GM21825 (cell line): ENCODE measurements at regions not wholly inside any gene's neighbourhood (a gene's known extent, or its start where the extent isn't known, plus 50 kb on each side); places are given as distances from the start of the nearest gene placed in this dataset.

Experiments used
- ATAC-seq: cut with Tn5 transposase; IDR thresholded peaks from one replicate; pipeline ENCODE4 v1.9.1; 2021; ENCODE audit warnings: mild to moderate bottlenecking, moderate library complexity; ENCODE audit not compliant: unreplicated experiment

DNA sequence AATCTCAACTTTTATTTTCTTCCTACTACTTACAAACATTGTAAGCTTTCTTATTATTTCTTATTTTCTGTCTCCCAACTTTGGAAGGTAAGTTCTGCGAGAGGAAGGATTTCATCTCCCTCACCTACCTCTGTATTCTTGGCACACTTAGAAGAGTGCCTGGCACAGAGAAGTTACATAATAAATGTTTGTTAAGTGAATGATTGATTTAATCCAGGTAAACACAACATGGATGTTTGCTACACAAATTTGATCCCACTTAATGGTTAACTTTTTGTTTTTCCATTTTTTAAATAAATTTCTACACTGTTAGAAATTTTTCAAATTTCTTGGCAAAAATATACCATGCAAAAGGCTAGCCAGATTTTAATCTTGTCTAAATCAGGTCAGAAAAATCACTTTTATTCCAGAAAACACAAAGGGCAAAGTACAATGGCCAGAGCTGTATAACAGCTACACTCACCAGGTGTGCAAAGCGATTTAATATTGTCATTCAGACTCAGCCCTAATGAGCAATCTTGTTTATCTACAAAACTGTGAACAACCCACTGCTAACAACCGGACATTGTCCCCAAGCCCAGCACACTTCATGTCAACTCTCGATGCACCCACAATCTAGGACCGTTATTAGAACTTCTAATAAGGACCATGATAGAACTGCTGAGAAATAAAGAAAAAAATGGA, 222.1 kb upstream of the EEA1 start:
- ATAC-seq, result no peak

DNA sequence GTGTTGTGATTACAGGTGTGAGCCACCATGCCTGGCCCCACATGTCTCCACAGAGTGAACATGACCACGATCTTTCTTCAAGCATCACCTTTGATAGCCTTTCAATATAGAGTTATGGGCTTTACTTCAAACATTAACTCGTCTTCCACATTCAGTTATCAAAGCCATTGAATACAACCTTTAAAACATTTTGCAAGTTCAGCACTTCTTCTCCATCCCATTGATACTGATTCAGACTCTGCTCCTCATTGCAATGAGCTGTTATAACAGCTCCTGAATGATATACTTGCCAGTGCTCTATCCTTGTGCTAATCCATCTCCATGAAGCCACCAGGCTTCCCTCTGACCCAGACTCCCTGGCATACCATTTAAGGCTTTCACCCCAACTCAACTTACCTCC, 223.5 kb upstream of the EEA1 start:
- ATAC-seq, result no peak

DNA sequence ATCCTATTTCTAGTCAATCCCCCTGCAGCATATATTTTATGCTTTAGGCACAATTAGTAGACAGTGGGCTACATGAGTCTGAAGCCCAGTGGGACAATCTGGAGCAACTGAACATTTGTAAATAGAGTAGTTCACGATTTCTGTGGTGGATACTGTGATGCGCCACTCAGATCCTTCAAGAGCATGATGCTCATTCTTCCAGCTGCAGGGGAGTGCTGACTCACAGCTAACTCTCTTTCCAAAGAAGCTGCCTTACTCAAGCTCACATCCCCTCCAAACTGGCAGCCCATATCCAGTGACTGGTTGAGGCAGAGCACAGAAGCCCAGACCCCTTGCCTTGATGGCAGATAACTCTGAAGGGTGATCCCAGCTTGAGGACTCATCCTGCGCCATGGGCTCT, 224.2 kb upstream of the EEA1 start:
- ATAC-seq, result no peak

DNA sequence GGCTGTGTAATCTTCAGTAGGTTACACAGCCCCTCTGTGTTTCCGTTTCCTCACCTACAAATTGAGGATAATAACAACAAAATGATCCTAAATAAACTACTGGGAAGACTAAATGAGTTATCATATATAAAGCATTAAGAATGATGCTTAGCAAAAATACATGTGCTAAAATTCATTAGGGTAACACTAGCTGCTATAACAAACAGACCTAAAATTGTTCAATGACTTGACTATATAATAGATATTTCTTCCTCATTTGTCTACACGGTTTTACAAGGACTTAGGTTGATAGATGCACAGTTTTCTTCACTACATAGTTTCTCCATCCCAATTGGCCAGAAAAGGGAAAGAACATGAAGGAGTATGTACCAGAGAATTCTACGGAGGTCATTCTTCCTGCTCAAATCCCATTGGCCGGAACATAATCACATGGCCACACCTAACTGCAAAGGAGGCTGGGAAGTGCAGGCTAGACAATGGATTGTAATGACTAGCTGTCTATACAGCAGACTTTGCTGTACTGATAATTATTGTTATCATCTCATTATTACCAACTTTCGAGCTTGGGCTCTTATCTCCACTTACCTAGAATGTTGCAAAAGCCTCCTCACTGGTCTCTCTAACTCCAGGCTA, 223.5 kb upstream of the NUDT4 start:
- no peak for ATAC-seq

DNA sequence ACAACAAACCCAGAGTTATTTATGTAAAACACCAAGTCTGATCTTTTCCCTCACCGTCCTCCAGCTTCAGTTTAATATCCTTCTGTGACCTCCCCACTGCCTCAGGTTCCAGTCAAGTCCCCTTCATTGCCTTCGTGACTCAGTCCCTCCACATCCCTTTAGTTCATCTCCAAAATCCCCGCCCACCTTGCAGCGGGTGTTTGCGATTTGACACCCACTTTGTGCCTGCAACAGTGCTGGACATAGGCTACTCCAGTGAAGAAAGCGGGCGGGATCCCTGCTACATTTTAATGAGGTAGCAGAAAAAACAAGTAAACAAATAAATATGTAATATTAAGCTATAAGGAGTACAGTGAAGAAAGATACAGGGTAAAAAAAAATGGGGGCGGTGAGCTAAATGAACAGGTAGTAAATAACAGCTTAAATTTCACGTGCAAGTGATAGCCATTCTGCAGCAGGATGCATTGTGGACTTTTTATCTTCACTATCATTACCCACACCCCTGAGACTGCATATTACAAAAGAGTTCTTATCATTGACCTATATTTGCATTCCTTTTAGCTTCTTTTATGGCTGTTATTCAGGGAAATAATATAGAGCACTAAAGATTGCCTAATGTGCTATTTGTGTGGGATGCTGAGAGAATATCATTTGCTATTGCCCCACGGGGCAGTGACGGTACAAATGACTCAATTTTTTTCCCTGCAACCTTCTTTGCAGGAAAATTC, 222.8 kb upstream of the NUDT4 start:
- no peak for ATAC-seq

DNA sequence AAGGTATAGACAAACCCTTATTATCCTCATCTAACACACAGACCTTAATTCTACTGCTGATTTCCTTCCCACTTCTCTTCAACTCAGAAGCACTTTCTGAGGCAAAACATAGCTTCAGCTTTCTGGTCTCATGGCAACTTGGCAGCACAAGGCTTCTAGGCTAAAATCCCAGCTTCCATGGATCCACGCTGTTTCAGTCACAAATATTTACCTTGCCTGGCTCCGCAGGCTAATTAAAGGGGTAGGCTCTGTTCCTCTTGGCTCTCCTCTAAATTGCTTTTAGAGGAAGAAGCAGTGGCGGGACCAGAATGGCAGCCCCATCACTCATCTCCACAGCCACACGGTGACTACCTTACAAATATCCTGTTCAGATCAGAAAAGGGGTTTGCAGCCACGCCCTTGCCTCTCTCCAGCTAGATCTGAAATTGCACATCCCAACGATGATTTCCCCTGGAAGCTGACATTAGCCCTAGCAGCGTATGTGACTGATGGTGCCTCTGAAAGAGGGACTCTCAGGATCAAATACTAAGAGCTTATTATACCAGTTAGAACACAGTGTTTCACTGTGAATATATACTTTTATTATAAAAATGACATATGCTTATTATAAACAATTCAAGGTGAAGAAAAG, 221.5 kb upstream of the NUDT4 start:
- ATAC-seq, result no peak

DNA sequence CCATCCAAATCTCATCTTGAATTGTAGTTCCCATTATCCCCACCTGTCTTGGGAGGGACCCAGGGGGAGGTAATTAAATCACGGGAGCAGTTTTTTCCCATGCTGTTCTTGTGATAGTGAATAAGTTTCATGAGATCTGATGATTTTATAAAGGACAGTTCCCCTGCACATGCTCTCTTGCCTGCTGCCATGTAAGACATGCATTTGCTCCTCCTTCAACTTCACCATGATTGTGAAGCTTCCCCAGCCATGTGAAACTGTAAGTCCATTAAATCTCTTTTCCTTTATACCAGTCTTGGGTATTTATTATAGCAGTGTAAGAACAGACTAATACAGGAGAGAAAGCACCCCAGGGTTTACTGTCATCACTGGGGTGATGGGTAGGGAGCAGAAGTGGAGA, 220.4 kb upstream of the NUDT4 start:
- ATAC-seq, result no peak

DNA sequence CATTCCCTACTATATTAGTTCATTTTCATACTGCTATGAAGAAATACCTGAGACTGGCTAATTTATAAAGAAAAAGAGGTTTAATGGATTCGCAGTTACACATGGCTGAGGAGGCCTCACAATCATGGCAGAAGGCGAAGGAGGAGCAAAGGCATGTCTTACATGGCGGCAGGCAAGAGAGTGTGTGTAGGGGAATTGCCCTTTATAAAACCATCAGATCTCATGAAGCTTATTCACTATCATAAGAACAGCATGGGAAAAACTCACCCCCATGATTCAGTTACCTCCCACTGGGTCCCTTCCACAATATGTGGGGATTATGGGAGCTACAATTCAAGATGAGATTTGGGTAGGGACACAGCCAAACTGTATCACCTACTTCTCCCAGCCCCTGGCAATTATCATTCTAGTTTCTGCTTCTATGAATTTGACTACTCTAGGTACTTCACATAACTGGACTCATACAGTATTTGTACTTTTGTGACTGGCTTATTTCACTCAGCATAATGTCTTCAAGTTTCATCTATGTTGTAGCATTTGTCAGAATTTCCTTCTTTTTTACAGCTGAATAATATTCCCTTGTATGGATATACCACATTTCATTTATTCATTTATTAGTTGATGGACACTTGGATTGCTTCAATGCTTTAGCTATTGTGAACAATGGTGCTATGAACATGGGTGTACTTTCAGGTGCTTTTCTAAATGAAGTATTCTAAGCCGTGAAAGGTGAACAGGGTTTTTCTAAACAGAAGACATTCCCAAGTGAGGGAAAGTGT, 219.5 kb upstream of the NUDT4 start:
- ATAC-seq, result no peak

DNA sequence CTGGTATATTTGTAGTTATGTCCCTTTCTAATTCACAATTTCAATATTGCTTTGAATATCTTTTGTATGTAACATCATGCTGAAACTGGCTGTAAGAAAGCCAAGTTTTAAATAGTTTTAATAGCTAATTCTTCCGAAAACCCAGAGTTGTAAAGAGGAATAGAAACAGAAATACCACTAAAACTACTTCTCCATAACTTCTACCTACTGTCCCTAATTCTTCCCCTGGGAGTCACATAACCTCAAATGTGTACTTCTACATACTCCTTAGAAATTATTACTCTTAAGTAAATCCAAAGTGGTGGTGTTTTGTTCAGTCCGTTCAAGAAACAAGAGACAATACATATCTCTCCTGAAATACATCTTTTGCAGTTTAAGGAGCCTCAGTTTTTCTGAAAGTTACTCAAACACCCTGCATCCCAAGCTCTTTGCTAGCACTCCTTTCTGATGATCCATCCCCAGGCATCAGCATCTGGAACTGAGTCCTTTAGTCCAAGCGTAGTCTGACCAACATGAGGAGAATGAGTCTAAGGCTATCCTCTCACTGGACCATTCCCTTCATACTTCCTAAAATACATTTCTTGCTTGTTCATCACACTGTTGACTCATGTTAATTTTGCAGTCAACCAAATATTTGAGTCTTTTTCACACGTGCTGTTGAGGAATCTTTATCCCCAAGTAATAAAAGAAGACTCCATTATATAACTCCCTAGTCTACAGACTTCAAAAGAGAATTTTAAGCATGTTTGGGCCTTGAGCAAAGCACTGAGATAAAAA, 214.3 kb upstream of the NUDT4 start:
- no peak for ATAC-seq

DNA sequence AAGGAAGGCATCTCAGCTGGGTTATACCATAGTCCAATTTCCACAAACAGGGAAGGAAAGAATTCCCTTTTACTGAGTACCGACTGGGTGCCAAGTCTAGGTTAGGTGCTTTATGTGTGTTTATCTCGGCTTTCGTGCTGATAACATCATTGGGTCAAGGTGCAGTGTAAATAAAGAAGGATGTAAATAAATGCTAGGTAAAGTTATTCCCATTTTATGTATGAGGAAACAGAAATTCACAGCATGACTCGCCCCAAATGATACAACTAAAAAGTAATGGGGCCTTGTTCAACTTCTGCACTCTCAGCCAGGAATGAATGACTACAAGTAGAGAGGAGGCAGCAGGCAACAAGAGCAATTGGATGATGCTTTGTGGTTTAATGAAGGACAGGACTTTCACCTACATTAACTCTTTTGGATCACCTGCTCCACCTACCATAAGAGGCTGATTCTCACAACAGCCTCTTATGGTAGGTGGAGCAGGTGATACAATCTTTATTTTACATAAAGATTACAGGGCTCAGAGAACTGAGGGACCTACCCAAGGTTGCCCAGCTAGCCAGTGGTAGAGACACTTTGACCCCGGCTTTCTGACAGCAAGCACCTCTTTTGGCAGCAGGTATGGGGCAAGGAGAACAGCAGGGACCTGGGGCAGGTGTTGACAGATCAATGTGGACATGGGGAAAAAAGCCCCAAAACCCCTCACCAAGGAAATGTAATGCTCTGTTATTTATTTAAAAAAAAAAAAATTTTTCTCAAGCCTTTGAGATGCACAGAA, 213.4 kb upstream of the NUDT4 start:
- ATAC-seq, result no peak

DNA sequence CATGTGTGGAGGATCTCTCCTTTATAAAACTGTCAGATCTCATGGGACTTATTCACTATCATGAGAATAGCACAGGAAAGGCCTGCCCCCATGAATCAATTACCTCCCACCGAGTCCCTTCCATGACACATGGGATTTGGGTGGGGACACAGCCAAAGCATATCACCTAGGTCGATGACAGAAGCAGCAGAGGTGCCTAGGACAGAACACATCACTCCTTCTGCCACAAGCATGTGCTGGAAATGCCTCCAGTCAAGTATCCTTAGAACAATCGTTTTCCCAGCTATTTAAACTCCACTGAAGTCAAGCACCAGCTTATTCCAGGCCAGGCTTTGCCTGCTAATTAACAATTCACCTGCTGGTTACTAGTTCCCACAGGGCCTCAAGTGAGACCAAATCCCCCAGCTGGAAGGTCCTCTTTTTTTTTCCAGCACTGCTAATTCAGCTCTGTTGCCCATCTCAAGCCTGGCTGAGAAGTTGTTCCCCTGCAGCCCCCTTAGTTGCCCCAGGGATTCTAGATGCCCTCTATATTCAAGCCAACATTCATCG, 212.3 kb upstream of the NUDT4 start:
- ATAC-seq, result no peak

DNA sequence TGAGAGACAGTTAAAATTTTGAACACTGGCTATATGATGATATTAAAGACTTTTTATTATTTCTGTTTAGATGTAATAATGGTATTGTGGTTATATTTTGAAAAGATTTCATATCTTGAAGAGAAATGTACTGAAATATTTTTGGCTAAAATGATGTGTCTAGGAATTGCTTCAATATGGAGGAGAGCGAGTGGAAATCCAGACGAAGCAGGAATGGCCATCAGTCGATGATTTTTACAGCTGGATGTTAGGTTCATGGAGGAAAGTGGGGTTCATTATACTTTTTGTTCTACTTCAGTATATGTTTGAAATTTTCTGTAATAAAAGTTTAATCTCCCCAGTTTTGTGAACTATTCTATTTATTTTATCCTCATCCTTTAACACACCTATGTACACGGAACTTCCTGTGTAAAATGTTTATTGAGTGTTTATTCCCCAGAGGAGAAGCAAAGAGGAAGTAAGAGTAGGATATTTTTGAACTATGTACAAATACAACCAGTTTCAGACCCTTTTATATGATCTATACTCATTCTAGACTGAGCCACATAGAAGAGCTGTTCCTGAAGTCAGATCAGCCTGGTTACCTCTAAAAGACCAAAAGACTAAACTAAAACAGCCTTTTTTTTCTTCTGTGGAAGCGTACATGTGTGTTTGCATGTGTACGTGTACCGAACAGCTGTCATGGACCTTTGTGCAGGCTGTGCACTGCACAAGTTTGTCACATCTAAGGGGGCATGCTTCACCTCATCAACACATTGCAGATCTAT, 211.0 kb upstream of the NUDT4 start:
- ATAC-seq, result peak; percentile 63

DNA sequence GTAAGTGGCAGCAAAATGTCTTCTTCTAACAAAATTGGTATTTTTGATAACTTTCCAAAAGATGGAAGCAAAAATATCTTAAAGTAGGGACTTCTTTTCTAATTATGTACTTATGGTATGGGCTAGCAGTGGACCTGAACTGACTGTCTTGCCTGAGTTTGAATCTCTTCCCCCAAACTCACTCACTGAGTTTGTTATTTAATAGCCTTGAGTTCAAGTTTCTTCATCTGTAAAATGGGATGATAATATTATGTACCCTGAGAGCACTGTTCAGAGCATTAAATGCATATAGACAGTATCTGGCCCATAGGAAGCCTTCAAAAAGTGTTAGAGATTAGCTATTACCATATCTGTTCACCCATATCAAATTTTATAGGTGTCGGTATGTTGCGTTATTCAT, 210.4 kb upstream of the NUDT4 start:
- no peak for ATAC-seq

DNA sequence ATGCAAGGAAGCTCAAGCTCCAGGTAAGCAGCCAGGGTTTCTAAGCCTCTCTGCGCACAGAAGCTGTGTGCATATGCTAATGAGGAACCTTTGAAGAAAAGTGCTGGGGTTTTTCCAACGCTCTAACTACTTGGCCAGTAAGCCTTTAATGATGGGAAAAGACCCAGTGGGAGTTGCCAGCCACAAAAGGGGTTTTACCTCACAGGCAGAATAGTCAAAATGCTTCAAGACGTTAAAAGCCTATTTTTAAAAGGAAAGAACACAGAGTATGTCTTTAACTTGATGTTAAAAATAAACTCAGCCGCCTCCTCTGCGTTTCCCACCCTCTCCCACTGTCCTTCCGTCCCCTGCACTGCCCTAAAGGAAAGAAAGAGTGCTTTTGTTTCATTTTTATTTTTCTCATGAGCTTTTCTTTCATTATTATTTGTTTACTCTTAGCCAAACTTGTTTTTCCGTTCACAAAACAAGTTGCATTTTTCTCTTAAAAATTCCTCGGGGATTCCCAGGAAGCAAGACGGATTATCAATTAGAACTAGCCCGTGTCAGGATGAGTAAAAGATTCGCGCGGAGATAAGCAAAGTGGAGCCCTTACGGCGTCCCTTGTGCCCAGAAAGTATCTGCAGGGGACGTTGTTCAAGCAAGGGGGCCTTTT, 209.8 kb upstream of the NUDT4 start:
- ATAC-seq, result peak; percentile 66

DNA sequence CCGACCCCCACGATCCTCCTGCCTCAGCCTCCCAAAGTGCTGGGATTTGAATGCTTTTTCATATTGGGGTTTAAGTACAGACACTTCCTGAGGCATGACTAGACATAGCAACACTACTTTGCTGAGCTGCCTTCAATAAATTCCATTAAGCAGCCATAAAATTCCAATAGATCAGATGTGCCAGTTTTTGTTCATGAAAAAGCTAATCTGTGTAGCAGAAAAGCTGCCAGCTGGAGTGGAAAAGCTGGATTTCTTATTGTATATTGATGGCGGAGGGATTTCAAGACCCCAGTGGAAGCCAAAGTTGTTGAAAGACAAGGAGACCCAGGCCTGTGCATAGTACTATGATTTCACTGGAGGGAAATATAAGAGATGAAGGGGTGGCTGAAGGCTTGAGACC, 209.0 kb upstream of the NUDT4 start:
- no peak for ATAC-seq

DNA sequence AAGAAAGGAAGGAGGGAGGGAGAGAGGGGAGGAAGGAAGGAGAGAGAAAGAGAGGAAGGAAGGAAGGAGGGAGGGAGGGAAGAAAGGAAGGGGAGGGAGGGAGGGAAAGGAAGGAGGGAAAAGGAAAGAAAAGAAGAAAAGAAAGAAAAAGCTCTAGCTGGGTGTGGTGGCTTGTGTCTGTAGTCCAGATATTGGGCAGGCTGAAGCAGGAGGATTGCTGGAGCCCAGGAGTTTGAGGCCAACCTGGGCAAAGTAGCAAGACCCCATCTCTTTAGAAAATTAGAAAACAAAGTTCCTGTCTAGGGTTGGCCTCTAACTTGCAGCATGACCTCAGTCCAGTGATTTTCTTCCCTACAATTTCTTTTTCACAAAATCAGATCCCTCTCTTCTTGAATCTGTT, 208.2 kb upstream of the NUDT4 start:
- no peak for ATAC-seq

DNA sequence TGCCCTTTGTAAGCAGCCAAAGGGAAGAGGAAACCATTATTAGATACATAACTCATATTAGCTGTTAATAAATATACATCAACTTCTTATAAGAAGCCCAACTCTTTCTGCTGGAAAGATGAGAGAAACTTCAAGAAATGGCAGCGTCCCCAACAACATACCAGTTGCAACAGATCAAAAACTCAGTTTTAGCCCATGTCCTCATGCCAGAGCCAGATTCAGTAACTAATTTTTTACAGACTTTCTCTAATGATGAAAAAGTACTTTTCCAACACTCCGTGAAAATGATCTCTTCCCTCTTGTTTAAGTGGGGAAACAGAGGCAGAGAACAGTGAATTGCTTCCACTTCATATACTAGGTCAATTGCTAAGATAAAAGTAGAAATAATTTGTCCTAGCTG, 206.8 kb upstream of the NUDT4 start:
- no peak for ATAC-seq
